ENCODE measurements at regions not wholly inside any gene's neighbourhood (a gene's known extent, or its start where the extent isn't known, plus 50 kb on each side); places are given as distances from the start of the nearest gene placed in this dataset.

DNA sequence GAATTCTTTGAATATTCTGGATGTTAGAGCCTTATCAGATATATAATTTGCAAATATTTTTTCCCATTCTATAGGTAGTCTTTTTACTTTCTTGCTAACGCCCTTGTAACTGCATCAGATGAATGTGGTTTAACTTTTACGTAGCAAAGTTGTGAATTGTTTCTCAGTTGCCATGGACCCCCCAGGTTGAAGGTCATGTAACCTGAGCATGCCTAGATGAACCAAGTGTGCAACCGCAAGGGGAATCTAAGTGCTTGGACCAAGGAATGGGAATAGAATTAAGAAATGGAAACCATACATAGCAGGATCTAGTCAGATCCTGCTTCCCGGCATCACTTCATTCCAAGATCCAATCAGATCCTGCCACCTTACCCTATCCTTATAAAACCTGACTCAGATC, 65.1 kb upstream of the TNP1 start:
- TF ChIP-seq, protein P1, sequence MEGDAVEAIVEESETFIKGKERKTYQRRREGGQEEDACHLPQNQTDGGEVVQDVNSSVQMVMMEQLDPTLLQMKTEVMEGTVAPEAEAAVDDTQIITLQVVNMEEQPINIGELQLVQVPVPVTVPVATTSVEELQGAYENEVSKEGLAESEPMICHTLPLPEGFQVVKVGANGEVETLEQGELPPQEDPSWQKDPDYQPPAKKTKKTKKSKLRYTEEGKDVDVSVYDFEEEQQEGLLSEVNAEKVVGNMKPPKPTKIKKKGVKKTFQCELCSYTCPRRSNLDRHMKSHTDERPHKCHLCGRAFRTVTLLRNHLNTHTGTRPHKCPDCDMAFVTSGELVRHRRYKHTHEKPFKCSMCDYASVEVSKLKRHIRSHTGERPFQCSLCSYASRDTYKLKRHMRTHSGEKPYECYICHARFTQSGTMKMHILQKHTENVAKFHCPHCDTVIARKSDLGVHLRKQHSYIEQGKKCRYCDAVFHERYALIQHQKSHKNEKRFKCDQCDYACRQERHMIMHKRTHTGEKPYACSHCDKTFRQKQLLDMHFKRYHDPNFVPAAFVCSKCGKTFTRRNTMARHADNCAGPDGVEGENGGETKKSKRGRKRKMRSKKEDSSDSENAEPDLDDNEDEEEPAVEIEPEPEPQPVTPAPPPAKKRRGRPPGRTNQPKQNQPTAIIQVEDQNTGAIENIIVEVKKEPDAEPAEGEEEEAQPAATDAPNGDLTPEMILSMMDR (IDR thresholded peaks at IDR 0.05): no peak
- no peak for TF ChIP-seq POLR2A (IDR thresholded peaks at IDR 0.05)

Measured in uterus (tissue), 2 donors.